HEK293 (cell line): ENCODE measurements at regions not wholly inside any gene's neighbourhood (a gene's known extent, or its start where the extent isn't known, plus 50 kb on each side); places are given as distances from the start of the nearest gene placed in this dataset.

ENCODE experiments used
- CTCF ChIA-PET: fragments of 350-600 bp; formaldehyde crosslinking; extraction: SDS; loops from one replicate; lab custom pipeline; 2021; ENCODE audit warnings: antibody characterized with exemption; lab: Yijun Ruan, JAX
- POLR2A ChIA-PET: fragments of 300-600 bp; formaldehyde crosslinking; extraction: SDS; loops from one replicate; lab custom pipeline; 2020; ENCODE audit warnings: antibody characterized with exemption, inconsistent platforms; lab: Yijun Ruan, JAX
- H3K27ac ChIP-seq: fragments of 200-500 bp; sonication (Bioruptor generic); 2 replicates; pipeline ENCODE4 v1.5.1; 2014; ENCODE audit warnings: low read depth, low read length, control low read depth, inconsistent platforms; ENCODE audit errors: extremely low read depth
- H3K36me3 ChIP-seq, 2 experiments: fragments of 200-500 bp in 1 of 2; sonication (Bioruptor generic) in 1 of 2; 1 replicate in 1 of 2; 2 replicates in 1 of 2; pipeline ENCODE4 v1.5.1; 2014 to 2017; ENCODE audit warnings: inconsistent platforms in 2 of 2, low read length in 2 of 2; ENCODE audit not compliant: control insufficient read depth in 2 of 2, insufficient read depth in 1 of 2
- H3K4me1 ChIP-seq: fragments of 200-500 bp; sonication (Bioruptor generic); 2 replicates; pipeline ENCODE4 v1.5.1; 2014; ENCODE audit warnings: mild to moderate bottlenecking, low read length, inconsistent platforms; ENCODE audit not compliant: control insufficient read depth, insufficient read depth
- H3K4me3 ChIP-seq: 2 replicates; pipeline ENCODE4 v1.5.1; 2011; ENCODE audit warnings: low read depth, mild to moderate bottlenecking, control low read depth, low read length, moderate library complexity
- H3K9me3 ChIP-seq: fragments of 200-500 bp; sonication (Bioruptor generic); 2 replicates; pipeline ENCODE4 v1.5.1; 2014; ENCODE audit warnings: low read depth, low read length, inconsistent platforms; ENCODE audit not compliant: control insufficient read depth, insufficient read depth
- GFI1B ChIP-seq: fragments of 450-650 bp; formaldehyde crosslinking; IDR thresholded peaks from 2 replicates; pipeline ENCODE4 v1.5.1; 2016; ENCODE audit warnings: missing biosample characterization, missing genetic modification characterization
- GLIS1 ChIP-seq: fragments of 450-650 bp; formaldehyde crosslinking; IDR thresholded peaks from 2 replicates; pipeline ENCODE4 v1.5.1; 2016; ENCODE audit warnings: missing biosample characterization, missing genetic modification characterization
- GLIS2 ChIP-seq: fragments of 450-650 bp; formaldehyde crosslinking; IDR thresholded peaks from 2 replicates; pipeline ENCODE4 v1.5.1; 2016; ENCODE audit warnings: missing biosample characterization, missing genetic modification characterization
- KLF16 ChIP-seq: fragments of 450-650 bp; formaldehyde crosslinking; IDR thresholded peaks from 2 replicates; pipeline ENCODE4 v1.5.1; 2017; ENCODE audit warnings: missing biosample characterization, missing genetic modification characterization
- KLF7 ChIP-seq: fragments of 450-650 bp; formaldehyde crosslinking; IDR thresholded peaks from 2 replicates; pipeline ENCODE4 v1.5.1; 2016; ENCODE audit warnings: missing biosample characterization, missing genetic modification characterization, borderline replicate concordance
- KLF9 ChIP-seq: fragments of 450-650 bp; formaldehyde crosslinking; IDR thresholded peaks from 2 replicates; pipeline ENCODE4 v1.5.1; 2016; ENCODE audit warnings: missing biosample characterization, missing genetic modification characterization, low read depth
- SCRT1 ChIP-seq: fragments of 450-650 bp; formaldehyde crosslinking; IDR thresholded peaks from 2 replicates; pipeline ENCODE4 v1.5.1; 2016; ENCODE audit warnings: missing biosample characterization, missing genetic modification characterization, borderline replicate concordance
- SP7 ChIP-seq: fragments of 450-650 bp; formaldehyde crosslinking; IDR thresholded peaks from 2 replicates; pipeline ENCODE4 v1.5.1; 2016; ENCODE audit warnings: missing biosample characterization, missing genetic modification characterization
- WT1 ChIP-seq: fragments of 450-650 bp; formaldehyde crosslinking; IDR thresholded peaks from 2 replicates; pipeline ENCODE4 v1.5.1; 2016; ENCODE audit warnings: missing biosample characterization, missing genetic modification characterization
- ZBTB48 ChIP-seq: fragments of 450-650 bp; formaldehyde crosslinking; IDR thresholded peaks from 2 replicates; pipeline ENCODE4 v1.5.1; 2016; ENCODE audit warnings: missing biosample characterization, missing genetic modification characterization
- ZFP3 ChIP-seq: fragments of 450-650 bp; formaldehyde crosslinking; IDR thresholded peaks from 2 replicates; pipeline ENCODE4 v1.5.1; 2016; ENCODE audit warnings: low read depth, missing biosample characterization, missing genetic modification characterization
- ZNF10 ChIP-seq: fragments of 450-650 bp; formaldehyde crosslinking; IDR thresholded peaks from 2 replicates; pipeline ENCODE4 v1.5.1; 2017; ENCODE audit warnings: missing biosample characterization, missing genetic modification characterization
- ZNF18 ChIP-seq: fragments of 450-650 bp; formaldehyde crosslinking; IDR thresholded peaks from 2 replicates; pipeline ENCODE4 v1.5.1; 2016; ENCODE audit warnings: missing biosample characterization, missing genetic modification characterization
- ZNF302 ChIP-seq: fragments of 450-650 bp; formaldehyde crosslinking; IDR thresholded peaks from 2 replicates; pipeline ENCODE4 v1.5.1; 2016; ENCODE audit warnings: missing biosample characterization, missing genetic modification characterization, low read depth
- ZNF37A ChIP-seq: fragments of 450-650 bp; IDR thresholded peaks from 2 replicates; pipeline ENCODE4 v1.5.1; 2018; ENCODE audit warnings: missing biosample characterization, missing genetic modification characterization
- ZNF391 ChIP-seq: fragments of 450-650 bp; formaldehyde crosslinking; IDR thresholded peaks from 2 replicates; pipeline ENCODE4 v1.5.1; 2016; ENCODE audit warnings: low read depth, missing biosample characterization, missing genetic modification characterization, borderline replicate concordance
- ZNF48 ChIP-seq: fragments of 450-650 bp; formaldehyde crosslinking; IDR thresholded peaks from 2 replicates; pipeline ENCODE4 v1.5.1; 2016; ENCODE audit warnings: missing biosample characterization, missing genetic modification characterization
- ZNF510 ChIP-seq: fragments of 450-650 bp; formaldehyde crosslinking; IDR thresholded peaks from 2 replicates; pipeline ENCODE4 v1.5.1; 2018; ENCODE audit warnings: mild to moderate bottlenecking, missing genetic modification characterization, missing biosample characterization; ENCODE audit not compliant: insufficient replicate concordance
- ZNF561 ChIP-seq: fragments of 450-650 bp; IDR thresholded peaks from 2 replicates; pipeline ENCODE4 v1.5.1; 2018; ENCODE audit warnings: missing biosample characterization, missing genetic modification characterization, borderline replicate concordance
- ZNF610 ChIP-seq: fragments of 450-650 bp; formaldehyde crosslinking; IDR thresholded peaks from 2 replicates; pipeline ENCODE4 v1.5.1; 2016; ENCODE audit warnings: missing biosample characterization, missing genetic modification characterization, borderline replicate concordance
- ZNF621 ChIP-seq: fragments of 450-650 bp; formaldehyde crosslinking; IDR thresholded peaks from 2 replicates; pipeline ENCODE4 v1.5.1; 2017; ENCODE audit warnings: missing biosample characterization, missing genetic modification characterization
- ZNF626 ChIP-seq: fragments of 450-650 bp; sonication (Bioruptor Pico); formaldehyde crosslinking; IDR thresholded peaks from 2 replicates; pipeline ENCODE4 v1.5.1; 2018; ENCODE audit warnings: missing biosample characterization, missing genetic modification characterization, inconsistent platforms
- ZNF768 ChIP-seq: fragments of 450-650 bp; formaldehyde crosslinking; IDR thresholded peaks from 2 replicates; pipeline ENCODE4 v1.5.1; 2018; ENCODE audit warnings: missing biosample characterization, mild to moderate bottlenecking, missing genetic modification characterization
- ZNF777 ChIP-seq: fragments of 450-650 bp; formaldehyde crosslinking; IDR thresholded peaks from 2 replicates; pipeline ENCODE4 v1.5.1; 2017; ENCODE audit warnings: missing biosample characterization, missing genetic modification characterization, borderline replicate concordance
- ZNF843 ChIP-seq: fragments of 450-650 bp; formaldehyde crosslinking; IDR thresholded peaks from 2 replicates; pipeline ENCODE4 v1.5.1; 2016; ENCODE audit warnings: missing biosample characterization, missing genetic modification characterization

DNA sequence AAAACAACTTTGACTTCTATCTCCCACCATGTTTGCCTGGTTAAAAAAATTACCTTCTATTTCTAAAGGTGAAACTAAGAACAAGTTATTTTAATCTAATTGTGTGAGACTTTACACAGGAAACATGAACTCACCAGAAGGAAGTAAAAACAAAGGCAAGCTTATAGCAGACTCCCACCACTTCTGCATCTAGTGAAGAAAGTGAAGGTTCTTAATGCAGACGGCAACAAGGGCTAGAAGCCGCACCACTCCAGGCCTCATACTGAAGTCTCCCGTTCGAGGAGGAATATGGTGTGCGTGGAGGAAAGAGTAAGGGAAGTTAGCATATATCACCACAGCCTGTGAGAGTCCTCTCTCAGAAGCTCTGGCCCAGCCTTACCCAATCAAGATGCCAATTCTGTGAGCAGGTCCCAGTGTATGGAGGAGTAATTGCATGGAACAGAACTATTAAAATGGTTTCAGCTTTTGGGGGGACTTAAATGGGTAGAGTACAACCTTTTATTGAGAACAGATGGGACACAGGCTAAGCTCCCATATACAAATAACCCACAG lies 958.7 kb downstream of the BCL11A start:
- Histone ChIP-seq H3K27ac (no peak overlapping the region), H3K9me3 (no peaks in the 10 kb centered on the region), H3K4me1 (no peaks in the 10 kb centered on the region), H3K36me3 (no peaks in the 10 kb centered on the region), H3K4me3 (no peak overlapping the region)
- TF ChIP-seq ZNF561 (tag by site-specific recombination) (no peak), ZNF48 (tag by site-specific recombination) (no peak), ZFP3 (tag by site-specific recombination) (no peak), KLF9 (no peak), ZNF843 (no peak), ZNF10 (tag by site-specific recombination) (no peak), ZBTB48 (tag by site-specific recombination) (no peak), GFI1B (tag by site-specific recombination) (no peak)
- POLR2A ChIA-PET: no interaction called here
- CTCF ChIA-PET: no interaction called here

- TF ChIP-seq SCRT1 (tag by site-specific recombination) (no peak), KLF16 (tag by site-specific recombination) (no peak), ZNF302 (tag by site-specific recombination) (no peak), SP7 (no peak), GLIS2 (tag by site-specific recombination) (no peak), ZNF626 (tag by site-specific recombination) (no peak), ZNF610 (tag by site-specific recombination) (no peak), GLIS1 (tag by site-specific recombination) (no peak), KLF7 (tag by site-specific recombination) (no peak), ZNF768 (tag by site-specific recombination) (no peak), ZNF510 (tag by site-specific recombination) (no peak), ZNF777 (tag by site-specific recombination) (no peak), ZNF621 (no peak), ZNF37A (tag by site-specific recombination) (no peak), WT1 (tag by site-specific recombination) (no peak), ZNF18 (tag by site-specific recombination) (no peak), ZNF391 (tag by site-specific recombination) (no peak)
- H3K4me3 ChIP-seq: no peak overlapping the region
- H3K36me3 ChIP-seq: no peaks in the 10 kb centered on the region
- no peak overlapping the region for H3K27ac ChIP-seq
- ChIA-PET CTCF (no interaction called here), POLR2A (no interaction called here)
- H3K9me3 ChIP-seq: no peaks in the 10 kb centered on the region
- no peaks in the 10 kb centered on the region for H3K4me1 ChIP-seq
Measured at GRCh38 chr2:59590798-59591197, 962.7 kb downstream of the BCL11A start.
